ENCODE measurements at regions not wholly inside any gene's neighbourhood (a gene's known extent, or its start where the extent isn't known, plus 50 kb on each side); places are given as distances from the start of the nearest gene placed in this dataset.

DNA sequence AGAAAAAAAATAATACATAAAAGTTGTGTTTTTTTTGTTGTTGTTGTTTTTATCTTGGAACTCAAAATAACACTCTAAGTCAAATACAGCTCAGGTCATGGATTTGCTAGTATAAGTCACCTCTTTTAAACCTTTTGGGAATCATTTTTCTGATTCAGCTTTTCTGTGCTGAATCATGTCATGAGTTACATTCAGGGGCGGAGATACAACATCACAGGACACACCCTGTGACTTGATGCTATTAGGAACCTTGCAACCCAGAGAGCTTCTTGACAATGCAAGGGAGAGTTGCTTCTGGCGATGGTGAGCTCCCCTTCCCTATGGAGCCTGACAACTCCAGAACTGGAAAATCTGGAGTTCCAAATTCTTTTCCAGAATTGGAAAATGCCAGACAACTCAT lies 358.3 kb upstream of the C16orf82 start:
- H3K4me3 ChIP-seq (ENCODE audit: low read depth, low read length): no peak overlapping the region
- DNase-seq (ENCODE audit: low read depth): no peak
- TF ChIP-seq, protein P1, sequence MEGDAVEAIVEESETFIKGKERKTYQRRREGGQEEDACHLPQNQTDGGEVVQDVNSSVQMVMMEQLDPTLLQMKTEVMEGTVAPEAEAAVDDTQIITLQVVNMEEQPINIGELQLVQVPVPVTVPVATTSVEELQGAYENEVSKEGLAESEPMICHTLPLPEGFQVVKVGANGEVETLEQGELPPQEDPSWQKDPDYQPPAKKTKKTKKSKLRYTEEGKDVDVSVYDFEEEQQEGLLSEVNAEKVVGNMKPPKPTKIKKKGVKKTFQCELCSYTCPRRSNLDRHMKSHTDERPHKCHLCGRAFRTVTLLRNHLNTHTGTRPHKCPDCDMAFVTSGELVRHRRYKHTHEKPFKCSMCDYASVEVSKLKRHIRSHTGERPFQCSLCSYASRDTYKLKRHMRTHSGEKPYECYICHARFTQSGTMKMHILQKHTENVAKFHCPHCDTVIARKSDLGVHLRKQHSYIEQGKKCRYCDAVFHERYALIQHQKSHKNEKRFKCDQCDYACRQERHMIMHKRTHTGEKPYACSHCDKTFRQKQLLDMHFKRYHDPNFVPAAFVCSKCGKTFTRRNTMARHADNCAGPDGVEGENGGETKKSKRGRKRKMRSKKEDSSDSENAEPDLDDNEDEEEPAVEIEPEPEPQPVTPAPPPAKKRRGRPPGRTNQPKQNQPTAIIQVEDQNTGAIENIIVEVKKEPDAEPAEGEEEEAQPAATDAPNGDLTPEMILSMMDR (IDR thresholded peaks at IDR 0.05; ENCODE audit: control insufficient read depth, extremely low read depth, insufficient read depth): no peak

DNA sequence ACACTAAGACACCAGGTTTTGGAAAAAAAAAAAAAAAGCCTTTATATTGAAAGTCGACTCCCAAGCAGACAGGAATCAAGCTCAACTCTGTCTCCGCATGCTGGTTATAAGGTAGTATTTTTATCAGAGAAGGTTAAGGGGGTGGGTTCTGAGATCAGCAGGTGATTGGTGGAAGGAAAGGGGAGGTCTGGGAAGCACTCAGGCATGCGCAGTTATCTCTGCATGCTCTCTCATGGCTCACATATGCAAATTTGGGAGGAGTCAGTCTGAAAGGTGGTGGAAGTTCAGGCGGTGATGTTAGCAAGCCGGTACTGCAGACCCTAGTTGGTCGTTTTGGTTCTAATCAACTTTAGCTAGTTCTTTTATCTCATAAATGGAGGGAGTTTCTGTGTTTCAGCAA lies 357.6 kb upstream of the C16orf82 start:
- no peak overlapping the region for H3K4me3 ChIP-seq (ENCODE audit: low read depth, low read length)
- DNase-seq (ENCODE audit: low read depth): peak; percentile 3
- TF ChIP-seq, protein P1 (IDR thresholded peaks at IDR 0.05; ENCODE audit: control insufficient read depth, extremely low read depth, insufficient read depth): no peak

GRCh38 chr16:26709754-26710153 lies 357.0 kb upstream of the C16orf82 start:
- H3K4me3 ChIP-seq (ENCODE audit: low read depth, low read length): no peak overlapping the region
- TF ChIP-seq, protein P1 (IDR thresholded peaks at IDR 0.05; ENCODE audit: control insufficient read depth, extremely low read depth, insufficient read depth): no peak
- DNase-seq (ENCODE audit: low read depth): no peak

DNA sequence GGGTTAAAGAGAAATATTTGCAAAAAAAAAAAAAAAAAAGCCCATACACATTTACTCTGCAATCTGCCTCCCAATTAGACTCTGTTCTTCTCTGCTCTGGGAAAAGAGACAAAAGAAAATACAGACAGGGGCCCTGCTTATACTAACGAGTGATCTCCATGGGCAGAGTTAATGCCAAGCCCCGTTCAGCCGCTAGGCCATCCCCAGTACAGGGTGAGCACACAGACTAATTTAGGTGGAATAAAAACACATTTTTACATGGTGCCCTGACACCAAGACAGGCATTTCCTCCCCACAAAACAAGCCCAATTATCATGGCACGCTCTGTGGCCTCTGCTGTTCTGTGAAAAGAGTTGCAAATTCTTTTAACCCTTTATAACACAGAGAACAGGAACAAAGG lies 356.3 kb upstream of the C16orf82 start:
- no peak overlapping the region for H3K4me3 ChIP-seq (ENCODE audit: low read depth, low read length)
- TF ChIP-seq, protein P1 (IDR thresholded peaks at IDR 0.05; ENCODE audit: control insufficient read depth, extremely low read depth, insufficient read depth): no peak
- no peak for DNase-seq (ENCODE audit: low read depth)

- no peak overlapping the region for H3K4me3 ChIP-seq (ENCODE audit: low read depth, low read length)
- TF ChIP-seq, protein P1 (IDR thresholded peaks at IDR 0.05; ENCODE audit: control insufficient read depth, extremely low read depth, insufficient read depth): no peak
- DNase-seq (ENCODE audit: low read depth): no peak
Observed at GRCh38 chr16:26712876-26713275, 353.9 kb upstream of the C16orf82 start.

- TF ChIP-seq, protein P1 (IDR thresholded peaks at IDR 0.05; ENCODE audit: control insufficient read depth, extremely low read depth, insufficient read depth): no peak
- H3K4me3 ChIP-seq (ENCODE audit: low read depth, low read length): no peak overlapping the region
Observed at GRCh38 chr16:26715969-26716368, 350.8 kb upstream of the C16orf82 start.

GRCh38 chr16:26717826-26718225 lies 348.9 kb upstream of the C16orf82 start:
- DNase-seq (ENCODE audit: low read depth): no peak
- TF ChIP-seq, protein P1 (IDR thresholded peaks at IDR 0.05; ENCODE audit: control insufficient read depth, extremely low read depth, insufficient read depth): no peak
- no peak overlapping the region for H3K4me3 ChIP-seq (ENCODE audit: low read depth, low read length)

More at GRCh38 chr16:26715969-26716368, 350.8 kb upstream of the C16orf82 start:
- DNase-seq (ENCODE audit: low read depth): no peak
